ENCODE measurements at regions not wholly inside any gene's neighbourhood (a gene's known extent, or its start where the extent isn't known, plus 50 kb on each side); places are given as distances from the start of the nearest gene placed in this dataset.

DNA sequence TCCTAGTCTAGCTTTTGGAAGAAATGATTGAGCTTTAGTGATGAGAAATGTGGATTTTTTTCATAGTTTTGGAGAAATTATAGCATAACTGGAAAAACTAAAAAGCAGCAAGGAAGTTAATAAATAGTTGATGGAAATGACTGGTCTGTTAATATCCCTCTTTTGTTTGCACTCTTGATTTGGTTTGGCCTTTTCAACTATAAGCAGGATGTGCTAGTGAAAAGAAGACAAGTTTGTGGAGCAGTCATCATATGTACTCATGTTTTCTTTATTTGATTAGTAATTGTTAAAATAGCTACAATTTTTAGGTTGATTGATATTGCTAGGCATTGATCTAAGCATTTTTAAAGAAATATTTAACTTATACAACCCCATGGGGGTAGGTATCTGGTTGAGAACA, 374.7 kb downstream of the TAF11L14 start:
- dilution Hi-C loops (cut with MboI; ENCODE audit: extremely low pct_ligation_motif_present, low sequenced_read_pairs): no loop called here
- no peak overlapping the region for H3K4me2 ChIP-seq (ENCODE audit: control insufficient read depth, extremely low read depth, insufficient read depth, low read depth, low read length)
- no peak overlapping the region for H3K27ac ChIP-seq (ENCODE audit: control insufficient read depth, insufficient read depth, low read length)
- no peak overlapping the region for H3K4me3 ChIP-seq (ENCODE audit: control insufficient read depth in 2 of 3, extremely low read depth in 1 of 3, insufficient read depth in 2 of 3, low read depth in 1 of 3, low read length in 3 of 3)
- TF ChIP-seq EZH2 (IDR thresholded peaks at IDR 0.05; ENCODE audit: low read length) (no peak), CTCF (optimal IDR thresholded peaks at IDR 0.05 in 1 of 3, IDR thresholded peaks at IDR 0.05 in 1 of 3, conservative IDR thresholded peaks at IDR 0.05 in 1 of 3; ENCODE audit: extremely low read depth in 1 of 3, insufficient read depth in 2 of 3, low read length in 3 of 3) (no peak)
- FAIRE-seq (no peak), DNase-seq (ENCODE audit: low read depth, low spot score) (no peak)
- H3K9me3 ChIP-seq (ENCODE audit: control insufficient read depth, low read depth, low read length): no peaks in the 10 kb centered on the region
- H2AFZ ChIP-seq (ENCODE audit: control insufficient read depth, low read length): no peak overlapping the region
- H3K36me3 ChIP-seq (ENCODE audit: control insufficient read depth in 2 of 2, extremely low read depth in 1 of 2, insufficient read depth in 2 of 2, low read length in 2 of 2): no peaks in the 10 kb centered on the region
- no peaks in the 10 kb centered on the region for H3K27me3 ChIP-seq (ENCODE audit: control insufficient read depth, extremely low read depth, insufficient read depth, low read length)
- no peaks in the 10 kb centered on the region for H4K20me1 ChIP-seq (ENCODE audit: control insufficient read depth, extremely low read depth, insufficient read depth, low read length)
- no peaks in the 10 kb centered on the region for H3K9me1 ChIP-seq (ENCODE audit: control insufficient read depth, extremely low read depth, insufficient read depth, low read length)
- H3K4me1 ChIP-seq (ENCODE audit: control insufficient read depth, extremely low read depth, insufficient read depth, low read length): no peaks in the 10 kb centered on the region
- H3K9ac ChIP-seq (ENCODE audit: control insufficient read depth, extremely low read depth, insufficient read depth, low read length): no peak overlapping the region
- no peaks in the 10 kb centered on the region for H3K79me2 ChIP-seq (ENCODE audit: control insufficient read depth, insufficient read depth, low read length)

DNA sequence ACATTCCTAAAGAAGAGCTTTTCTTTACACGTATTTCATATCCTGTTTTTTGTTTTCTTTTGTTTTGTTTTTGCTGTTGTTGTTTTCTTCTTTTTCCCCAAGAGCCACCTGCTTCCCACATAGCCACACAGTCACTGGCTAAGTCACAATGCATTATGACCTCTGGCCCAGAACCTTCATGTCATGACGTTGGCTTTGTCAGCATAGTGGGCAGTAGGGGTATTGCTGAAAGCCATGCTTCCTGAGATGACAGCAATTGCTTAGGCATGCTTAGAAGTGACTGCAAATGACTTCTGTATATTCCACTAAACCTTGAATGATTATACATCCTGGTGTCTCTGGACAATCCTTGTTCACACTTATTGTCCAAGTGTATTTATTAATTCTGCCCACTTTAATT, 375.8 kb downstream of the TAF11L14 start:
- H3K9me1 ChIP-seq (ENCODE audit: control insufficient read depth, extremely low read depth, insufficient read depth, low read length): no peaks in the 10 kb centered on the region
- H4K20me1 ChIP-seq (ENCODE audit: control insufficient read depth, extremely low read depth, insufficient read depth, low read length): no peaks in the 10 kb centered on the region
- no peaks in the 10 kb centered on the region for H3K79me2 ChIP-seq (ENCODE audit: control insufficient read depth, insufficient read depth, low read length)
- no peak overlapping the region for H3K9ac ChIP-seq (ENCODE audit: control insufficient read depth, extremely low read depth, insufficient read depth, low read length)
- DNase-seq (ENCODE audit: low read depth, low spot score) (no peak), FAIRE-seq (no peak)
- no peak overlapping the region for H2AFZ ChIP-seq (ENCODE audit: control insufficient read depth, low read length)
- no peak overlapping the region for H3K4me3 ChIP-seq (ENCODE audit: control insufficient read depth in 2 of 3, extremely low read depth in 1 of 3, insufficient read depth in 2 of 3, low read depth in 1 of 3, low read length in 3 of 3)
- H3K27me3 ChIP-seq (ENCODE audit: control insufficient read depth, extremely low read depth, insufficient read depth, low read length): no peaks in the 10 kb centered on the region
- H3K9me3 ChIP-seq (ENCODE audit: control insufficient read depth, low read depth, low read length): no peaks in the 10 kb centered on the region
- no peak overlapping the region for H3K4me2 ChIP-seq (ENCODE audit: control insufficient read depth, extremely low read depth, insufficient read depth, low read depth, low read length)
- H3K4me1 ChIP-seq (ENCODE audit: control insufficient read depth, extremely low read depth, insufficient read depth, low read length): no peaks in the 10 kb centered on the region
- no peak overlapping the region for H3K27ac ChIP-seq (ENCODE audit: control insufficient read depth, insufficient read depth, low read length)
- TF ChIP-seq EZH2 (IDR thresholded peaks at IDR 0.05; ENCODE audit: low read length) (no peak), CTCF (optimal IDR thresholded peaks at IDR 0.05 in 1 of 3, IDR thresholded peaks at IDR 0.05 in 1 of 3, conservative IDR thresholded peaks at IDR 0.05 in 1 of 3; ENCODE audit: extremely low read depth in 1 of 3, insufficient read depth in 2 of 3, low read length in 3 of 3) (peak in 1 of 3 experiments; percentile 6)
- dilution Hi-C loops (cut with MboI; ENCODE audit: extremely low pct_ligation_motif_present, low sequenced_read_pairs): no loop called here
- H3K36me3 ChIP-seq (ENCODE audit: control insufficient read depth in 2 of 2, extremely low read depth in 1 of 2, insufficient read depth in 2 of 2, low read length in 2 of 2): no peaks in the 10 kb centered on the region
